NCI-H2081 (cell line): ENCODE measurements at regions not wholly inside any gene's neighbourhood (a gene's known extent, or its start where the extent isn't known, plus 50 kb on each side); places are given as distances from the start of the nearest gene placed in this dataset.
"Not testable (repeated sequence)": the region's sequence is repeated elsewhere in the genome, so short reads cannot be mapped to it uniquely, and the experiment has no call there.

ENCODE experiments used
- DNase-seq, 2 experiments: peaks; one replicate each; lab custom pipeline; 2025; lab: John Stamatoyannopoulos, UW

DNA sequence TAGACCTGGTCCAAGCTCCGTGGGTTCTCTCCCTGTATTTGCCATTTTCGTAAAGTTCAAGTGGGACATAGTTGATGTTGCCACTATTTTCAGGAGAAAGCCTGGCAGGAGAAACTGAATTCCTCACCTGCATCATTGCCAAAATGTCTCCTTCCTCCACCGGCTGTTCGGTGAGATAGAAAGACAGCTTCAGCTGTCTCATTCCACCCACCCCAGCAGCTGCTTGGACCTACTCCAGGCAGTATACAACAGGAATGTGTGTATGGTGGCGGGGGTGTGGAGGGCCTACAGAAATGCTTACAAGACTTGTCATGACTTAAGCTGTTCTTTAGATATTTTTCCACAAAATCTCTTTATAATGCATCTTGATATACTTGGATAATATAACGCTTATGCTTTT is 132.7 kb upstream of the RAP2B start:
- no peak for DNase-seq

DNA sequence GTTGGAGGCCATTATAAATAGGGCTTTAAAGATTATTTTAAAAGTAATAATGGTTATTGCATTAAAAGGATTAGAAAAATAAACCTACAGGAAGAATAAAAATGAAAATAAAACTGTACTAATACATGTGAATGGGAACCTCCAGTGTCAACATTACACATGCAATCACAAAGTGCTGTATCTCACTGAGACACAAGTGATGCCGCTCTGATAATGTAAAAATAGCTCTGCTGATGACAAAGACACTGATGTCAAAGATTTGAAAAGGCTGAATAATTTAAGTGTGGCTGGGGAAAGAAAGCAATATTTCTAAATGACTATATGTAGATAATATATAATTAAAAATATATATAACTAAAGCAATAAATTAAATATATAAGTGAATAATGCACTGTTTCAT is 129.1 kb upstream of the RAP2B start:
- DNase-seq: no peak

DNA sequence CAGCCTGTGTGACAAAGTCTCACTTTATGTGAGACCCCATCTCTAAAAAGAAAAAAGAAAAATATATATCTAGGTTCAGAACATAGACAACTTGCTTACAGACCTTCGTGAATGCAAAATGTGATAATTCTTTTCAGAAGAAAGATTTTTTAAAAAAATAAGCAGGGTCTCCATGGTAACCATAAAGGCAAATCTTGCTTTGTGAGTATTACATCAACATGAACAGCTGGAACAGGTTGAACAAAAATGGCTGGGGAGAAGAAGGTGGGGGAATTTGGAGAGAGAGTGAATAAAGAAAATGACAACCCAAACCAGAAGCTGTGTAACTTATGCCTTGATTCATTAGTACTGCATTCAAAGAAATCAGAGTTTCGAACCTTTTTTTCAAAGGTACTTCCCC is 125.2 kb upstream of the RAP2B start:
- DNase-seq: no peak

DNA sequence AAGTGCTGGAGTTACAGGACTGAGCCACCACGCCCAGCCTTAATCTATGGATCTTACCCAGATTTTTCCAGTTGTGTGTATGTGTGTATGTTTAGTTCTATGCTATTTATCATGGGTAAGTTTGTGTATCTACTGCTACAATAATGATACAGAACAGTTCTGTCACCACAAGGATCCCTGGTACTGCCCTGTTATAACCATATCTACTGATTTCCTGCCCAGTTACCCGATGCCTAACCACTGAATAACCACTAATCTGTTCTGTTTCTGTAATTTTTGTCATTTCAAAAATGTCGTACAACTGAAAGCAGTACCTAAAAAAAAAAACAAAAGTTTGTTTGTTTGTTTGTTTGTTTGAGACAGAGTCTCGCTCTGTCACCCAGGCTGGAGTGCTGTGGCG is 123.7 kb upstream of the RAP2B start:
- no peak for DNase-seq

DNA sequence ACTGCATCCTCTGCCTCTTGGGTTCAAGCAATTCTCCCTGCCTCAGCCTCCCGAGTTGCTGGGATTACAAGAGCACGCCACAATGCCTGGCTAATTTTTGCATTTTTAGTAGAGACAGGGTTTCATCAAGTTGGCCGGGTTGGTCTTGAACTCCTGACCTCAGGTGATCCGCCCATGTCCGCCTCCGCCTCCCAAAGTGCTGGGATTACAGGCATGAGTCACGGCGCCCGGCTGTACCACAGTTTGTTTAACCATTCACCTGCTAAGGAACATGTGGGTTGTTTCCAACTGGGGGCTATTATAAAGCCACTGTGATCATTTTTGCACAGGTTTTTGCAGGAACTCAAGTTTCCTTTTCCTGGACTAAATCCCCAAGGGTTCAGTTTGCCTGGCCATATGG is 123.2 kb upstream of the RAP2B start:
- no peak for DNase-seq

DNA sequence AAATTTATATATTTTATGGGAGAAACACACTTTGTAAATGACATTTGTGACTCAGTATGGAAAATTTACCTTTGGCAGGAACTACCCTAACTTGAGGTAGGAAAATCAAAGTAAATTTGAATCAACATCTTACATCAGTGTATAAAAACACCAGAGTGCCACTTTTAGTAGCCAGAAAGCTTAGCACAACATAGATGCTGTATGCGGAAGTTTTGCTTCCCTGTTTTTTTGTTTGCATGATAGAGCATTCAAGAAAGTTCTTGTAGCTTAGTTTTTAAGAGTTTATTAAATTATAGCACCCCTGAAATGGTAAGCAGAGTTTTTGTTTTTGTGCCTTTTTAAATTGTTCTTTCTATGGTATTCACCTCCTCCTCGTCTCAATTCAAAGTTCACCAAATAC is 120.8 kb upstream of the RAP2B start:
- no peak for DNase-seq

DNA sequence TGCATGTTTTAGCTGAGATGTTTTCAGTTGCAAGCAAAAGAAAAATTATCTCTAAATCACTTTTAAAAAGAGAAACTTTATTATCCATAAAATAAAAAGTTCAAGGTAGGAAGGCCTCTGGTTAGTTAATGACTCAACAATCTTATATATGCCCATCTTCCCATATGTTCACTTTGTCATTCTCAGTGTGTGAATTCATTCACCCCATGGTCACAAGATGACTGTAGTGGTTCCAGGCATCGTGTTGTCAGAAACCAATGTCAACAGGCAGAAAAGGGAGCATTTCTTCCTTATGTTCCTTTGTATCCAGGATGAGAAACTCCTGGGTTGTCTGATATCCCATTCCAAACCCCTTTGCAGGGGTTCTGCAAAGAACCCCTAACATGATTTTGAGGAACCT is 119.9 kb upstream of the RAP2B start:
- no peak for DNase-seq

DNA sequence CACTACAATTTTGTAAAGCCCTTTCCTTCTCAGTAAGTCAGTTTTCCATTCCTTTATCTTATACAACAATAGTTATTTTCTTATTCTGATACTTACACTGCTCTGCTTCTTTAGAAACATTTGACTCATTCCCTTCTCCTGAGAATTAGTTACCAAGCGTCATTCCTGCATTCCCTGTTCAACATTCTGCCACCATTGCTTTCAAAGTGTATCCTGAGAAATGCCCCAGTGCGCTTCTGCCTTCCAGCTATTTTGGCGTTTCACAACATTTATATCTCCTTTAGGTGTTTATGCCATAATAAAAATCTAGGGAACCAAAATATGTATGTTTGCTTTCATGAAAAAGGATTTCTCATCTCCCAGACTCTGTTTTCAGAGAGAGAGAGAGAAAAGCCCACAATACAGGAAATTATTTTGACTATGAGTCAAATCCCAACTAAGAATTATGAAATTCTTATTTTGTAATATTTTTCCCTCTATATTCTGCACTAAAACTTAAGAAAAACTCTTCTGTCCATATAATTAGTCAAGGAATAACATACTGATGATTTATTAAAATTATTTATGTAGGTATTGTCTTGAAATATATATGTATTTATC is 118.2 kb upstream of the RAP2B start:
- no peak for DNase-seq

DNA sequence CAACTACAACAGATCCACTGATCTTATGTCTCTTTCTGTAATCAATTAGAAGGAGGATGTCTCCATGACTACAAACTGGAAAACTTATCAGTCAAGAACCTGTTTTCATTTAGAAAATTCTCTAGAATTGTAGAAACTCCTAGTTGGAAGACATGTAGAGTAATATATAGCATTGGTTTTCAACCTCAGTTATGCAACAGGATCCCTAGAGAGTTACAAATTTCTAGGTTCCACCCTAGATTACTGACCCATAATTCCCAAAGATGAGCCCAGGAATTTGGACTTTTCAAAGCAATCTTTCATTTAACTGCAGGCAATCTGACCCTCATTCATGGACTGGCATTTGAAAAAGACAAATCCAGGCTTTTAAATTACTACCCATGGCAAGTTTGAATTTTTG is 116.9 kb upstream of the RAP2B start:
- DNase-seq: no peak

DNA sequence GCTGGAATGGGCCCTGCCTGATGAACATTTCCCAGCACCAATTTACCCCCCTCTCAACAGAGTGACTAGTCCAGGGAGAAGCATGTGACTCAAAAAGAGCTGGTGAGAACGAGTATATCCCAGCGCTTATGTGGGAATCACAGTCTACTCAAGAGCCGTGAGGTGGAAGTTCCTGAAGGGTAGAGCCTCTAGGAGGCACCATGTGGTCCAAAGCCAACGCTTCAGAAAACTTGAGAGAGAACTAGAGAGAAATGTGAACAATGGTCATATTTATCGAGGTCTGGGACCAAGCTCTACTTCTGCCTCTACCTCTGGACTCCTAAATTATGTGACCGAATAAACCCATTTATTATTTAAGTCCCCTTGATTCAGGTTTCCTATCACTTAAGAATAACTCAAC is 111.0 kb upstream of the RAP2B start:
- DNase-seq: no peak

DNA sequence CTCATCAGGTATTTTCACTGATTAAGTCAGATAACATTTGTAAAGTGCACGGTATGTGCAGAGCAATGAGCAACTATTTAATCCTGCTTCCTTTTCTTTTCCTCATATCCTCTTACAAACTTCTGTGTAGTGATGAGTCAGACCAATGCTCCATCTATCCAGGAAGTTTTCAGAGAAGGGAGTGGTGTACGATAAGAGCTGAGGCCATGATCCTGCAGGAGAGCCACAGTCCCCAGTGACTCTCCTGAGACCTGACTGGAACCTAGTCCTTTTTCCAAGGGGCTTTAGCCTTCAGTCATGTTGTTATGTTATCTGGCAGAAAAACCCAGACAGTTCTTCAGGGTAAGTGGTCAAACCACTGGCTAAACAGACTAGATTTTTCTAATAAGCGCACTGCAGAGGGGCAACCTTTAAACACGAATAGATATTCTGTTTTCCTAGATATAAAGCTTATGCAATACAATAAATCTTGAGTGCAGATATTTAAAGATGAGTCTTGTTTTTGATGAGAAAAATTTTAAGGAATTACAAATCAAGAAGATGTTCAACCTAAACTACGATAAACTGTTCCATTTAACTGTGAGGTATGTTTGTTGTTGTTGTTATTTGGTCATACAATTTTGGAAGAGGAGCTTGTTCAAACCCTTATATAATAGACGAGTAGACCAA is 110.5 kb upstream of the RAP2B start:
- no peak for DNase-seq

DNA sequence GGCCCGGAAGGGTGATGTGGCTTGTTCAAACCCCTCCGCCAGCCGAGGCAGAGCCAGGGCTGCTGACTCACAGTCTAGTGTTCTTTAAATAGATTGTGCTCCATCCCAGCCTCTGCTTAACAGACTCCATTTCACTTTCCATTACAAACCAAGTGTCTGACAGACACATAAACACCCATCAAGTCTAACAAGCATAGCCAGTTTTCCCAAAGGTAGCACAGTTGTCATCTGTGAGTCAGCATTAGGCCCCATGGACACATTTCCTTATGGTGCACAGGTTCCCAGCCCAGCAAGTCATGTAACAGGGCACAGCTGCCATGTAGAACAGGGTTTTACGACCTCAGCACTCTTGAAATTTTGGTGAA is 109.9 kb upstream of the RAP2B start:
- DNase-seq: no peak

DNA sequence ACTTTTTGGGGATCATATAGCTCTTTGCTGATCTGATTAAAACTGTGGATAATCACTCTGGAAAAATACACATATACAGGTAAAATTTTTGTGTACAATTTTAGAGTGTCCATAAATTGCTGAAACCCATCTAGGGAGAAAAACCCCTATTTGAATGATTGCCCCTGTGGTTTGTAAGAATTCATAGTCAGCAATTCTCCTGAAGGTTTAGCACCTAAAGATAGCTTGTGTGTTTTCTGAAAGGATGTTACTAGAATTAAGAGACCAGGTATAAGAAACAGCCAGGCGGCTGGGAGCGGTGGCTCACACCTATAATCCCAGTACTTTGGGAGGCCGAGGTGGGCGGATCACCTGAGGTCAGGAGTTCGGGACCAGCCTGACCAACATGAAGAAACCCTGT is 106.8 kb upstream of the RAP2B start:
- DNase-seq: no peak

DNA sequence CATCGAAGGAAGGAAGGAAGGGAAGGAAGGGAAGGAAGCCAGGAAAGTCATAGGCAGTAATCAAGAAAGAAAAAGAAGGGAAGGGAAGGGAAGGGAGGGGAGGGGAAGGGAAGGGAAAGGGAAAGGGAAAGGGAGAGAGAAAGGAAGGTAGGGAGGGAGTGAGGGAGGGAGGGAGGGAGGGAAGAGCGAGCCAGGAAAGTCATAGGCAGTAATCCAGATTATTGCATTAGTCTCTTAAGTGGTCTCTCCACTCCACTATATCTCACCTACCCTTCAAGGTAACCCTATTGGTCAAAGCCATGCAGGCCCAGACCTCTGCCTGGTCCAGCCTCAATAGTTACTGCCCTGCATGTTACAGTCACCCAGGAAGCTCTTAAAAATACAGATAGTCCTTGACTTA is 106.2 kb upstream of the RAP2B start:
- DNase-seq: no peak

DNA sequence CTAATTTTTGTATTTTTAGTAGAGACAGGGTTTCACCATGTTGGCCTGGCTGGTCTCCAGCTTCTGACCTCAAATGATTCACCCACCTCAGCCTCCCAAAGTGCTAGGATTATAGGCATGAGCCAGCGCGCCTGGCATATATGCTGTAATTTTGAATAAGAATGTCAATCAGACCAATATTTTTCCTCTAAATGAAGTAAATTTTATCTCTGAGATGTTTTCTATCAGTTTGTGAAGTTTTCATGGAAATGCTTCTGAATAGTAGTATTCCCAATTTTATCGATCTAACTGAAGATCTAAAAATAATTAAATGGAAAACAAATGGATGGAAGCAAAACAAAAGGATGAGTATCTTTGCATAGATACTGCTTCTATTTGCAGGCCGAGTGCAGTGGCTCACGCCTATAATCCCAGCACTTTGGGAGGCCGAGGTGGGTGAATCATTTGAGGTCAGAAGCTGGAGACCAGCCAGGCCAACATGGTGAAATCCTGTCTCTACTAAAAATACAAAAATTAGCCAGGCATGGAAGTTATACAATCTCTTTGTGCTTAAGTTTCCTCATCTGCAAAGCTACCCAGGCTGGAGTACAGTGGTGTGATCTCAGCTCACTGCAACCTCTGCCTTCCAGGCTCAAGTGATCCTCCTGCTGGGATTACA is 103.9 kb upstream of the RAP2B start:
- not testable (repeated sequence) for DNase-seq

DNA sequence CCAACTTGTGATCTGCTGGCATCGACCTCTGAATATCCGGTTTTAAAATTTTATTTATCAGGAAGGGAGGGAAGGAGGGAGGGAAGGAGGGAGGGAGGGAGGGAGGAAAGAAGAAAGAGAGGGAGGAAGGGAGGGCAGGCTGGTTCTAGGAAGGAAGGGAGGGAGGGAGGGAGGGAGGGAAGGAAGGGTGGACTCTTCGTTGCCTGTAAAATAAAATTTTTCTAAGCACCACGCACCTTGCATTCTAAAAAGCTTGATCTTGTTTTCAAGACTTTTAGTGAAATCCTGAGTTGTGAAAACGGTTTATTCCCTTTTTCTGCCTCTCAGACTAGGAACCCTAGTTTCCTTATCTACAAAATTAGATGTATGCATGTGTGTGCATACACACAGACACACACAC is 101.7 kb upstream of the RAP2B start:
- no peak for DNase-seq

DNA sequence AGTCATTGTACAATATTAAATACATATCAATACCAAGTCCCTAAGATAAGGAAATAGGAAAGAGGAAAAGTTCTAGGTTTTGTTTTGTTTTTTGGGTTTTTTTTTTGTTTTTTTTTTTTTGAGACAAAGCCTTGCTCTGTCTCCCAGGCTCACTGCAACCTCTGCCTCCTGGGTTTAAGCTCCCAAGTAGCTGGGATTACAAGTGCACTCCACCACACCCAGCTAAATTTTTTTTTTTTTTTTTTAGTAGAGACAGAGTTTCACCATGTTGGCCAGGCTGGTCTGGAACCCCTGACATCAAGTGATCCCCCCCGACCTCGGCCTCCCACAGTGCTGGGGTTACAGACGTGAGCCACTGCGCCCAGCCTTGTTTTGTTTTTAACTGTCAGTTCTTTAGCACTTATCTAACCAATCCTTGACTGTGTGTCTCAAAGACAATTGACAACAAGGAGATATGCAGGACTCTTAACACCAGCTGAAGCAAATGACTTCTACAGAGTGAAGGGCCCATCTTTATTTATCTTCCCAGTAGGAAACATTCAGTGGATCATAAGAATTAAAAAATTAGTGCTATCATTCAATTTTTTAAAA is 100.0 kb upstream of the RAP2B start:
- no peak for DNase-seq

DNA sequence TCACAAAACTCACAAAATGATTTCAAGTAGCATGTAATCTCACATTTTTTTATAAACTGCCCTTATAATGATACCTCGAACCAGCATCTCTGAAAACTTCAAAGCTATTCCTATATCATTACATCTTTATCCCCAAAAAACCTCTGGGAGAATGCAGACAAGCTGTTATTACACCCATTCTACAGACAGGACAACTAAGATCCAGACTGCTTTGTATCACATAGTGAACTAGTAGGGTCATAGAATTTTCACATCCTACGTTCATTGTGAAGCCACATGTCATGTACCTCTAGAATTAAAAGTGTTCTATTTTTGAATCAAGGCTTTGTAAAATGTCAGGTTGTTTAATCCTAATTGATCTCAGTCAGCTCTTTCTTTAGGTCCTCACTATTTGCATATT is 98.7 kb upstream of the RAP2B start:
- no peak for DNase-seq

DNA sequence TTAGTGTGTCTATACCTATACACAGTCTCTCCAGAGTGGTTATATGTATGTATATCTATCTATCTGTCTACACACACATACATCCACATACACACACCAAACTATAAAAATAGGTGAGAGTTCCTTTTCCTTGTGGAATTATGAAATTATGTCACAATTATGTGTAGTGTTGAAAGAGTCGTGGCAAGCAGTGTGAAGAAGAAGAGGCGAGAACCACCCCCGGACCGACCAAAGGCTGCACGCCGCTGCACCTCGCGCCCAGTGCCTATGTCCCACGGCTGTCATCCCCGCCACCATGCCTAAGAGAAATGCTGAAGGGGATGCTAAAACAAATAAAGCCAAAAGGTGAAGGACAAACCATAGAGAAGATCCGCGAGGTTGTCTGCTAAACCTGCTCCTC is 95.0 kb upstream of the RAP2B start:
- DNase-seq: no peak

DNA sequence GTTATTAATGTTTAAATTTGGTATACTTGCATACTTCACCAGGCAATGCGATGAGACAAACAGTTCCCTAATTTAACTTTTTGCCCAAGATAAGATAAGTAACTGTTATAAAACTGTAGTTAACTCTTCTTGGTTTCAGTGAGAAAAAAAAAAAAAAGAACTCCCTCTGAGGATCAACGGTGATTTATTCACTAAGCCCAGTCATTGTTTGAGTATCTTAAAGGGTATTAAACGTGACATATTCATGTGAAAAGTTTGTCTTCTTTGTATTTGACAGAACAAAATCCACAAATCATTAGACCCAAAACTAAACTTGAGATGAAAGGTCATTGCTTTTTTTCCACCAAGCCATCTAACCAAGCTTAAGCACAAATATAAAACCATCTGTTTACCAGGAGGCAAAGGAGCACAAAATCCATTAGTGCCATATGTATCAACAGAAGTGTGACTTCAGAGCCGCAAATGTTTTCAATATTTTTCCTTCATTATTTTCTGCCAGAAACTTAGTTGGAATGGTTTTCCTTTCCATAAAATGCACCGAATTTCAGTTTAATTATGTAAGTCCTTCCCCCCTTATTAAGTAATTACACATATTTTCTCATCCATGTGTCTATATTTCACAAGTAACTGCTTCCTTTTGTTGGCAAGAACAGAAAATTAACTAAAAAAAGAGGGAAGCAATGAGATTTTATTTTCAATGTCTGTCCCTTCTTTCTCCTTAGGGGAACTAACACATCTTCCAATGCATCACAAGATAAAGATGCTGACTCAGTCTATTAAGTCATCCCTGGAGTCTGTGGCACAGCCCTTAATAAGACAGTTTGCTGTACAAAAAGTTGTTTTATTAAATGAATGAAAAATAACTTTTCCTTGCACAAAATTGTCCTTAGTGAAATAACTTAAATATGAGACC is 92.2 kb upstream of the RAP2B start:
- no peak for DNase-seq

DNA sequence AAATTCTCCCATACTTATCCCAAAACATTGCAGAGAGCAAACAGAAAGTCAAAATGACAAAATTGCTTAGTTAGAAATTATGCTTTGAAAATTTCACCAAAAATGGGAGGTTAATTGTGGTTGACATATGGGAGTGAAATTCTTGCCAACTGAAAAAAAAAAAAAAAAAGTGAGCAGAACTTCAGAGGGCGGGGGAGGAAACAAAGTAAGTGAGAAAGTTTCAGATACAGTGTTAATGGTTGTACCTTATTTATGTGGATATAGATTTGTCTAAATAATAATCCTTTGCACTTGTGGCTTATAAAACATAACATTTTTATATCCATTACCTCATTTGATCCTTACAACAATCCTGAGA is 91.5 kb upstream of the RAP2B start:
- DNase-seq: no peak

DNA sequence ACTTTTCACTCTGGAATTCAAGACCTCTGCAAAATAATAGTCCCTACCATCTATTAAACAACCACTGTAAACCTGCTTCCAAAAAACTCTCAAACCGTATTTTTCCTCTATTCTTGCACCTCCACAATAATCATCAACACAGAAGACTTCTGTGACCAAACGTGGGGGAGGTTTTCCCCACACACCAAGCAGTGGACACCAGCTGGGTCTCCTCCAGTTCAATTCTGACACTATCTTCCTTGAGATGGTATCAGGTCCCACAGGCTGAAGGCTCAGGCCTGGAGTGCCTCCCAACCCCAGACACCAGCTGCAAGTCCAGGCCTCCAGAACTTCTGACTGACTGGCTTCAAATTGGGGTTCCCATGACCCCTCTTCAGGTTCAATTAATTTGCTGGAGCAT is 89.6 kb upstream of the RAP2B start:
- DNase-seq: no peak

DNA sequence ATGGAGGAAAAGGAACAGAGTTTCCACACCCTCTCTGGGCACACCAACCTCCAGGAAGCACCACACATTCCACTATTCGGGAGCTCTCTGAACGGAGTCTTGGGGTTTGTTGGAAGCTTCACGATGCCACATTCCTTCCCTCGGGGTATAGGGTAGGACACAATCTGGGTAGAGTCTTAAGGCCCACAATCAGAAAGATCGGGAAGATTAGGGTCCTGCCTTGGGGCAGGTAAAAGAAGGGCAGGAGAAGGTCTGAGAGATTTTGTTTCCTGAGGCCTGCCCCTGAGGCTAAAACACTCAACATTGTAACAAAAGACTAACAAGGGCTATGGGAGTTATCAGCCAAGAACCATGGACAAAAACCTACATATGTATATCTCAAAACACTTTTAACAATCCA is 89.2 kb upstream of the RAP2B start:
- no peak for DNase-seq
